Liver (tissue), 7 donors: ENCODE measurements at regions not wholly inside any gene's neighbourhood (a gene's known extent, or its start where the extent isn't known, plus 50 kb on each side); places are given as distances from the start of the nearest gene placed in this dataset.

ENCODE experiments used
- DNase-seq: peaks from one replicate; pipeline ENCODE4 v3.0.0-alpha.2; 2017; ENCODE audit warnings: low spot score
- H3K27ac ChIP-seq, 2 donors: one replicate each; pipeline ENCODE4 v1.7.0; 2013; ENCODE audit warnings: inconsistent platforms in 2 of 2, low read length in 2 of 2, control low read depth in 1 of 2, low read depth in 1 of 2, mild to moderate bottlenecking in 1 of 2
- H3K27me3 ChIP-seq, 4 donors: one replicate each; pipeline versions ENCODE4 v1.6.1 to v1.7.0; 2013; ENCODE audit warnings: low read length in 3 of 4, inconsistent platforms in 1 of 4, mild to moderate bottlenecking in 1 of 4, moderate library complexity in 1 of 4; ENCODE audit not compliant: control insufficient read depth in 4 of 4, insufficient read depth in 4 of 4
- H3K36me3 ChIP-seq, 4 donors: one replicate each; pipeline versions ENCODE4 v1.6.1 to v1.7.0; 2013; ENCODE audit warnings: low read length in 3 of 4, mild to moderate bottlenecking in 3 of 4, low read depth in 1 of 4, moderate library complexity in 1 of 4; ENCODE audit not compliant: control insufficient read depth in 4 of 4, insufficient read depth in 3 of 4
- H3K4me1 ChIP-seq, 4 donors: one replicate each; pipeline versions ENCODE4 v1.6.1 to v1.7.0; 2013; ENCODE audit warnings: low read length in 3 of 4, mild to moderate bottlenecking in 3 of 4, moderate library complexity in 1 of 4; ENCODE audit not compliant: control insufficient read depth in 4 of 4, insufficient read depth in 4 of 4
- H3K4me3 ChIP-seq, 3 donors: one replicate each; pipeline versions ENCODE4 v1.6.1 to v1.7.0; 2013; ENCODE audit warnings: low read length in 3 of 3, control low read depth in 1 of 3, low read depth in 1 of 3, mild to moderate bottlenecking in 1 of 3
- H3K9ac ChIP-seq, 2 donors: one replicate each; pipeline ENCODE4 v1.7.0; 2013; ENCODE audit warnings: low read length in 2 of 2, mild to moderate bottlenecking in 2 of 2, moderate library complexity in 2 of 2, control low read depth in 1 of 2, low read depth in 1 of 2
- H3K9me3 ChIP-seq, 4 donors: one replicate each; pipeline versions ENCODE4 v1.6.1 to v1.7.0; 2013; ENCODE audit warnings: low read length in 3 of 4; ENCODE audit not compliant: control insufficient read depth in 4 of 4
- ATF3 ChIP-seq: IDR thresholded peaks from 2 replicates; pipeline ENCODE4 v1.6.1; 2016; ENCODE audit warnings: antibody characterized with exemption
- EGR1 ChIP-seq, 2 donors: IDR thresholded peaks; 2 replicates each; pipeline ENCODE4 v1.6.1; 2016 to 2018; ENCODE audit warnings: antibody characterized with exemption in 2 of 2, low read depth in 2 of 2
- FOXA1 ChIP-seq: IDR thresholded peaks from 2 replicates; pipeline ENCODE4 v1.6.1; 2016; ENCODE audit warnings: antibody characterized with exemption
- FOXA2 ChIP-seq: IDR thresholded peaks from 2 replicates; pipeline ENCODE4 v1.6.1; 2016; ENCODE audit warnings: antibody characterized with exemption
- GABPA ChIP-seq, 2 donors: IDR thresholded peaks in 1 of 2; conservative IDR thresholded peaks in 1 of 2; 2 replicates each; pipeline ENCODE4 v1.6.1; 2016; ENCODE audit warnings: antibody characterized with exemption in 2 of 2, mild to moderate bottlenecking in 1 of 2, moderate library complexity in 1 of 2
- MAX ChIP-seq: IDR thresholded peaks from 2 replicates; pipeline ENCODE4 v1.6.1; 2016; ENCODE audit warnings: antibody characterized with exemption
- RAD21 ChIP-seq, 2 donors: IDR thresholded peaks; 2 replicates each; pipeline ENCODE4 v1.6.1; 2016; ENCODE audit warnings: antibody characterized with exemption in 2 of 2, mild to moderate bottlenecking in 2 of 2
- REST ChIP-seq: IDR thresholded peaks from 2 replicates; pipeline ENCODE4 v1.6.1; 2016; ENCODE audit warnings: antibody characterized with exemption, mild to moderate bottlenecking
- SP1 ChIP-seq: IDR thresholded peaks from 2 replicates; pipeline ENCODE4 v1.6.1; 2018; ENCODE audit warnings: antibody characterized with exemption, mild to moderate bottlenecking
- TAF1 ChIP-seq: conservative IDR thresholded peaks from 2 replicates; pipeline ENCODE4 v1.6.1; 2016; ENCODE audit warnings: antibody characterized with exemption, mild to moderate bottlenecking
- YY1 ChIP-seq: IDR thresholded peaks from 2 replicates; pipeline ENCODE4 v1.6.1; 2016; ENCODE audit warnings: antibody characterized with exemption, mild to moderate bottlenecking
- ZBTB33 ChIP-seq: IDR thresholded peaks from 2 replicates; pipeline ENCODE4 v1.6.1; 2016; ENCODE audit warnings: antibody characterized with exemption
- WGBS: extraction: QIAGEN DNeasy Blood & Tissue Kit; methylation state at CpG from one replicate; pipeline ENCODE4 v1.1.7; 2013; 5-methylcytosine and 5-hydroxymethylcytosine counted together
- donor health status: healthy.
- donor health status: healthy.
- donor health status: healthy.
- donor health status: healthy.

GRCh38 chr5:3032513-3032912, 281.0 kb upstream of the IRX2 start:
- WGBS = 63% methylated on average over 6 of the region's 6 CpGs
- H3K9ac ChIP-seq = no peak overlapping the region
- H3K36me3 ChIP-seq = no peaks in the 10 kb centered on the region
- H3K9me3 ChIP-seq = peaks cover 0 to 3% (median 0%) of the 10 kb centered on the region in 4 donors
- H3K27ac ChIP-seq = no peak overlapping the region
- no peaks in the 10 kb centered on the region for H3K27me3 ChIP-seq
- no peak for TF ChIP-seq ATF3
- no peak overlapping the region for H3K4me3 ChIP-seq
- DNase-seq = no peak
- H3K4me1 ChIP-seq = no peaks in the 10 kb centered on the region

GRCh38 chr5:3031733-3032378, 280.4 kb upstream of the IRX2 start:
- H3K36me3 ChIP-seq = no peaks in the 10 kb centered on the region
- WGBS = 85% methylated on average over 16 of the region's 16 CpGs
- peaks cover 0 to 3% (median 0%) of the 10 kb centered on the region in 4 donors for H3K9me3 ChIP-seq
- no peaks in the 10 kb centered on the region for H3K4me1 ChIP-seq
- H3K9ac ChIP-seq = no peak overlapping the region
- no peak overlapping the region for H3K27ac ChIP-seq
- no peak overlapping the region for H3K4me3 ChIP-seq
- DNase-seq = no peak
- TF ChIP-seq SP1 = no peak
- no peak for TF ChIP-seq FOXA2
- TF ChIP-seq TAF1 = no peak
- TF ChIP-seq EGR1 (IDR thresholded peaks at IDR 0.05; ENCODE audit: low read depth in 2 of 2) = no peak
- no peak for TF ChIP-seq MAX
- TF ChIP-seq RAD21 (IDR thresholded peaks at IDR 0.05) = no peak
- TF ChIP-seq FOXA1 = no peak
- TF ChIP-seq GABPA (IDR thresholded peaks at IDR 0.05 in 1 of 2, conservative IDR thresholded peaks at IDR 0.05 in 1 of 2) = no peak
- no peak for TF ChIP-seq REST
- TF ChIP-seq YY1 = no peak
- TF ChIP-seq ZBTB33 = no peak
- no peaks in the 10 kb centered on the region for H3K27me3 ChIP-seq
